ENCODE measurements at regions not wholly inside any gene's neighbourhood (a gene's known extent, or its start where the extent isn't known, plus 50 kb on each side); places are given as distances from the start of the nearest gene placed in this dataset.
A peak's percentile ranks its signal among the peaks of the same experiment; 100 is the strongest.

GRCh38 chr18:46276748-46277147 is 172.6 kb downstream of the HAUS1 start:
- WGBS (ENCODE audit: insufficient coverage): 97% methylated on average over 3 of the region's 3 CpGs
- no peaks in the 10 kb centered on the region for H3K9me3 ChIP-seq (ENCODE audit: control extremely low read depth in 1 of 5, control insufficient read depth in 4 of 5, insufficient read depth in 2 of 5, low read depth in 1 of 5, low read length in 4 of 5)
- CTCF ChIA-PET: interaction anchor here (8.0 kb wide), 1 partner anchor 204 kb away, joined by 112 read pairs; no protein-coding TSS in a partner anchor
- H3K27me3 ChIP-seq (replicated peaks in 2 of 5; ENCODE audit: control insufficient read depth in 4 of 5, insufficient read depth in 5 of 5, low read length in 4 of 5): no peaks in the 10 kb centered on the region
- peaks cover 0 to 8% (median 2%) of the 10 kb centered on the region in 4 experiments for H3K4me1 ChIP-seq (ENCODE audit: control extremely low read depth in 1 of 4, control insufficient read depth in 4 of 4, insufficient read depth in 4 of 4, low read length in 3 of 4)
- peaks cover 0 to under 1% (median 0%) of the 10 kb centered on the region in 4 experiments for H3K36me3 ChIP-seq (ENCODE audit: control insufficient read depth in 4 of 4, insufficient read depth in 4 of 4, low read length in 3 of 4)
- no peak overlapping the region for H3K27ac ChIP-seq (ENCODE audit: insufficient read depth in 1 of 2, low read depth in 1 of 2, low read length in 2 of 2, poor library complexity in 1 of 2, severe bottlenecking in 2 of 2)
- no peak for DNase-seq
- POLR2A ChIA-PET: no interaction called here
- no peak overlapping the region for H3K4me3 ChIP-seq (ENCODE audit: control insufficient read depth in 1 of 7, extremely low read depth in 1 of 7, insufficient read depth in 4 of 7, low read depth in 2 of 7, low read length in 6 of 7)

GRCh38 chr18:46278481-46279465 is 174.6 kb downstream of the HAUS1 start:
- Histone ChIP-seq H3K4me1 (ENCODE audit: control extremely low read depth in 1 of 4, control insufficient read depth in 4 of 4, insufficient read depth in 4 of 4, low read length in 3 of 4) (peaks cover 0 to 8% (median 2%) of the 10 kb centered on the region in 4 experiments), H3K4me3 (ENCODE audit: control insufficient read depth in 1 of 7, extremely low read depth in 1 of 7, insufficient read depth in 4 of 7, low read depth in 2 of 7, low read length in 6 of 7) (no peak overlapping the region), H3K9me3 (ENCODE audit: control extremely low read depth in 1 of 5, control insufficient read depth in 4 of 5, insufficient read depth in 2 of 5, low read depth in 1 of 5, low read length in 4 of 5) (no peaks in the 10 kb centered on the region), H3K27me3 (replicated peaks in 2 of 5; ENCODE audit: control insufficient read depth in 4 of 5, insufficient read depth in 5 of 5, low read length in 4 of 5) (peaks cover 0 to 2% (median 0%) of the 10 kb centered on the region in 5 experiments), H3K36me3 (ENCODE audit: control insufficient read depth in 4 of 4, insufficient read depth in 4 of 4, low read length in 3 of 4) (no peaks in the 10 kb centered on the region), H3K27ac (ENCODE audit: insufficient read depth in 1 of 2, low read depth in 1 of 2, low read length in 2 of 2, poor library complexity in 1 of 2, severe bottlenecking in 2 of 2) (no peak overlapping the region)
- WGBS (ENCODE audit: insufficient coverage): 40% methylated on average over 7 of the region's 10 CpGs
- ChIA-PET POLR2A (no interaction called here), CTCF (interaction anchor here (1.3 to 8.0 kb wide), 4 partner anchors 12 to 380 kb away, joined by 3 to 112 read pairs (median 36); partner anchors contain the start of gene LOXHD1)
- DNase-seq: peak in 2 of 3 donors; percentile 42 to 51

GRCh38 chr18:46279673-46280072 is 175.5 kb downstream of the HAUS1 start:
- POLR2A ChIA-PET: no interaction called here
- Histone ChIP-seq H3K9me3 (ENCODE audit: control extremely low read depth in 1 of 5, control insufficient read depth in 4 of 5, insufficient read depth in 2 of 5, low read depth in 1 of 5, low read length in 4 of 5) (no peaks in the 10 kb centered on the region), H3K4me3 (ENCODE audit: control insufficient read depth in 1 of 7, extremely low read depth in 1 of 7, insufficient read depth in 4 of 7, low read depth in 2 of 7, low read length in 6 of 7) (no peak overlapping the region), H3K27ac (ENCODE audit: insufficient read depth in 1 of 2, low read depth in 1 of 2, low read length in 2 of 2, poor library complexity in 1 of 2, severe bottlenecking in 2 of 2) (no peak overlapping the region), H3K4me1 (ENCODE audit: control extremely low read depth in 1 of 4, control insufficient read depth in 4 of 4, insufficient read depth in 4 of 4, low read length in 3 of 4) (peaks cover 0 to 8% (median 2%) of the 10 kb centered on the region in 4 experiments), H3K36me3 (ENCODE audit: control insufficient read depth in 4 of 4, insufficient read depth in 4 of 4, low read length in 3 of 4) (no peaks in the 10 kb centered on the region), H3K27me3 (replicated peaks in 2 of 5; ENCODE audit: control insufficient read depth in 4 of 5, insufficient read depth in 5 of 5, low read length in 4 of 5) (peaks cover 0 to 2% (median 0%) of the 10 kb centered on the region in 5 experiments)
- DNase-seq: no peak
- CTCF ChIA-PET: interaction anchor here (1.1 to 8.0 kb wide), 10 partner anchors 7 to 379 kb away, joined by 3 to 112 read pairs (median 9); partner anchors contain the start of gene LOXHD1
- 96% methylated on average over 5 of the region's 6 CpGs for WGBS (ENCODE audit: insufficient coverage)

GRCh38 chr18:46281185-46282176 is 177.3 kb downstream of the HAUS1 start:
- CTCF ChIA-PET: interaction anchor here (0.6 to 8.0 kb wide), 38 partner anchors 8 to 378 kb away, joined by 3 to 112 read pairs (median 4); partner anchors contain the start of gene LOXHD1
- Histone ChIP-seq H3K27ac (ENCODE audit: insufficient read depth in 1 of 2, low read depth in 1 of 2, low read length in 2 of 2, poor library complexity in 1 of 2, severe bottlenecking in 2 of 2) (no peak overlapping the region), H3K4me3 (ENCODE audit: control insufficient read depth in 1 of 7, extremely low read depth in 1 of 7, insufficient read depth in 4 of 7, low read depth in 2 of 7, low read length in 6 of 7) (no peak overlapping the region), H3K36me3 (ENCODE audit: control insufficient read depth in 4 of 4, insufficient read depth in 4 of 4, low read length in 3 of 4) (no peaks in the 10 kb centered on the region), H3K4me1 (ENCODE audit: control extremely low read depth in 1 of 4, control insufficient read depth in 4 of 4, insufficient read depth in 4 of 4, low read length in 3 of 4) (peaks cover 0 to 8% (median 2%) of the 10 kb centered on the region in 4 experiments), H3K27me3 (replicated peaks in 2 of 5; ENCODE audit: control insufficient read depth in 4 of 5, insufficient read depth in 5 of 5, low read length in 4 of 5) (peaks cover 0 to 2% (median 0%) of the 10 kb centered on the region in 5 experiments), H3K9me3 (ENCODE audit: control extremely low read depth in 1 of 5, control insufficient read depth in 4 of 5, insufficient read depth in 2 of 5, low read depth in 1 of 5, low read length in 4 of 5) (no peaks in the 10 kb centered on the region)
- peak; percentile 66 to 83 (median 79) for DNase-seq
- POLR2A ChIA-PET: no interaction called here
- 92% methylated on average over 8 of the region's 15 CpGs for WGBS (ENCODE audit: insufficient coverage)

GRCh38 chr18:46282177-46282570 is 178.0 kb downstream of the HAUS1 start:
- CTCF ChIA-PET: interaction anchor here (0.7 to 8.0 kb wide), 18 partner anchors 8 to 377 kb away, joined by 3 to 112 read pairs (median 5); partner anchors contain the start of gene LOXHD1

GRCh38 chr18:46282646-46283045 is 178.5 kb downstream of the HAUS1 start:
- no peak for DNase-seq
- POLR2A ChIA-PET: no interaction called here

More at GRCh38 chr18:46282177-46282570, 178.0 kb downstream of the HAUS1 start:
- Histone ChIP-seq H3K27me3 (replicated peaks in 2 of 5; ENCODE audit: control insufficient read depth in 4 of 5, insufficient read depth in 5 of 5, low read length in 4 of 5) (peaks cover 0 to 2% (median 0%) of the 10 kb centered on the region in 5 experiments), H3K36me3 (ENCODE audit: control insufficient read depth in 4 of 4, insufficient read depth in 4 of 4, low read length in 3 of 4) (no peaks in the 10 kb centered on the region), H3K9me3 (ENCODE audit: control extremely low read depth in 1 of 5, control insufficient read depth in 4 of 5, insufficient read depth in 2 of 5, low read depth in 1 of 5, low read length in 4 of 5) (no peaks in the 10 kb centered on the region), H3K27ac (ENCODE audit: insufficient read depth in 1 of 2, low read depth in 1 of 2, low read length in 2 of 2, poor library complexity in 1 of 2, severe bottlenecking in 2 of 2) (no peak overlapping the region), H3K4me3 (ENCODE audit: control insufficient read depth in 1 of 7, extremely low read depth in 1 of 7, insufficient read depth in 4 of 7, low read depth in 2 of 7, low read length in 6 of 7) (no peak overlapping the region), H3K4me1 (ENCODE audit: control extremely low read depth in 1 of 4, control insufficient read depth in 4 of 4, insufficient read depth in 4 of 4, low read length in 3 of 4) (peaks cover 0 to 8% (median 2%) of the 10 kb centered on the region in 4 experiments)
- DNase-seq: no peak
- POLR2A ChIA-PET: no interaction called here
- 97% methylated on average over 7 of the region's 7 CpGs for whole genome bisulfite sequencing (ENCODE audit: insufficient coverage)

More at GRCh38 chr18:46282646-46283045, 178.5 kb downstream of the HAUS1 start:
- H3K4me3 ChIP-seq (ENCODE audit: control insufficient read depth in 1 of 7, extremely low read depth in 1 of 7, insufficient read depth in 4 of 7, low read depth in 2 of 7, low read length in 6 of 7): no peak overlapping the region
- H3K9me3 ChIP-seq (ENCODE audit: control extremely low read depth in 1 of 5, control insufficient read depth in 4 of 5, insufficient read depth in 2 of 5, low read depth in 1 of 5, low read length in 4 of 5): no peaks in the 10 kb centered on the region
- WGBS (ENCODE audit: insufficient coverage): 93% methylated on average over 7 of the region's 7 CpGs
- CTCF ChIA-PET: interaction anchor here (0.7 to 8.0 kb wide), 10 partner anchors 8 to 376 kb away, joined by 3 to 112 read pairs (median 6); partner anchors contain the start of gene LOXHD1
- H3K4me1 ChIP-seq (ENCODE audit: control extremely low read depth in 1 of 4, control insufficient read depth in 4 of 4, insufficient read depth in 4 of 4, low read length in 3 of 4): peaks cover 0 to 8% (median 2%) of the 10 kb centered on the region in 4 experiments
- peaks cover 0 to 2% (median 0%) of the 10 kb centered on the region in 5 experiments for H3K27me3 ChIP-seq (replicated peaks in 2 of 5; ENCODE audit: control insufficient read depth in 4 of 5, insufficient read depth in 5 of 5, low read length in 4 of 5)
- no peak overlapping the region for H3K27ac ChIP-seq (ENCODE audit: insufficient read depth in 1 of 2, low read depth in 1 of 2, low read length in 2 of 2, poor library complexity in 1 of 2, severe bottlenecking in 2 of 2)
- no peaks in the 10 kb centered on the region for H3K36me3 ChIP-seq (ENCODE audit: control insufficient read depth in 4 of 4, insufficient read depth in 4 of 4, low read length in 3 of 4)
